ENCODE measurements at regions not wholly inside any gene's neighbourhood (a gene's known extent, or its start where the extent isn't known, plus 50 kb on each side); places are given as distances from the start of the nearest gene placed in this dataset.

GRCh38 chr1:231091831-231092301, 51.8 kb upstream of the FAM89A start:
- in situ Hi-C loops (cut with MboI; ENCODE audit: low pct_unique_long_range_greater_than_20kb, low sequenced_read_pairs, unreplicated experiment) = no loop called here
- TF ChIP-seq, protein P1, sequence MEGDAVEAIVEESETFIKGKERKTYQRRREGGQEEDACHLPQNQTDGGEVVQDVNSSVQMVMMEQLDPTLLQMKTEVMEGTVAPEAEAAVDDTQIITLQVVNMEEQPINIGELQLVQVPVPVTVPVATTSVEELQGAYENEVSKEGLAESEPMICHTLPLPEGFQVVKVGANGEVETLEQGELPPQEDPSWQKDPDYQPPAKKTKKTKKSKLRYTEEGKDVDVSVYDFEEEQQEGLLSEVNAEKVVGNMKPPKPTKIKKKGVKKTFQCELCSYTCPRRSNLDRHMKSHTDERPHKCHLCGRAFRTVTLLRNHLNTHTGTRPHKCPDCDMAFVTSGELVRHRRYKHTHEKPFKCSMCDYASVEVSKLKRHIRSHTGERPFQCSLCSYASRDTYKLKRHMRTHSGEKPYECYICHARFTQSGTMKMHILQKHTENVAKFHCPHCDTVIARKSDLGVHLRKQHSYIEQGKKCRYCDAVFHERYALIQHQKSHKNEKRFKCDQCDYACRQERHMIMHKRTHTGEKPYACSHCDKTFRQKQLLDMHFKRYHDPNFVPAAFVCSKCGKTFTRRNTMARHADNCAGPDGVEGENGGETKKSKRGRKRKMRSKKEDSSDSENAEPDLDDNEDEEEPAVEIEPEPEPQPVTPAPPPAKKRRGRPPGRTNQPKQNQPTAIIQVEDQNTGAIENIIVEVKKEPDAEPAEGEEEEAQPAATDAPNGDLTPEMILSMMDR (IDR thresholded peaks at IDR 0.05; ENCODE audit: extremely low read depth, insufficient read depth, missing control alignments) = peak; percentile 76
- peak; percentile 27 for DNase-seq (ENCODE audit: low spot score)

DNA sequence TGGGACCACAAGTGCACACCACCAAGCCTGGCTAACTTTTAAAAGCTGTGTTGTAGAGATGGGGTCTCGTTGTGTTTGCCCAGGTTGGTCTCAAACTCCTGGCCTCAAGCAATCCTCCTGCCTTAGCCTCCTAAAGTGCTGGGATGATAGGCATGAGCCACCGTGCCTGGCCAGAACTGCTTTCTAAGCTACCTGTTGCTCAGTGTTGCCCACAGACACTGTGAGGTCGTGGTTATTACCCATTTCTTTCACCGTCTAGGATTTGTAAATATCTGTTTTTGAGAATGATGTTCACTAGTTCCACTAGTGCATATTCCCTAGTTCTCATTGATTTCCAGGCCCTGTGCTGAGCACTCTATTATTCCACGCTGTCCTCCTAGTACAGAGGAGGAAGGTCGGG, 51.4 kb upstream of the FAM89A start:
- TF ChIP-seq, protein P1 (IDR thresholded peaks at IDR 0.05; ENCODE audit: extremely low read depth, insufficient read depth, missing control alignments) = no peak
- in situ Hi-C loops (cut with MboI; ENCODE audit: low pct_unique_long_range_greater_than_20kb, low sequenced_read_pairs, unreplicated experiment) = no loop called here
- DNase-seq (ENCODE audit: low spot score) = no peak

All from GM13977 (cell line).